Fibroblast of skin of left biceps (primary cell): ENCODE measurements at regions not wholly inside any gene's neighbourhood (a gene's known extent, or its start where the extent isn't known, plus 50 kb on each side); places are given as distances from the start of the nearest gene placed in this dataset.
A peak's percentile ranks its signal among the peaks of the same experiment; 100 is the strongest.
"Not testable (repeated sequence)": the region's sequence is repeated elsewhere in the genome, so short reads cannot be mapped to it uniquely, and the experiment has no call there.

Source experiments
- DNase-seq, 2 experiments: peaks; one replicate each; pipeline ENCODE4 v3.0.0-alpha.2; 2013; ENCODE audit warnings: low read depth in 2 of 2

- DNase-seq: no peak
These were observed 58.4 kb upstream of the PPP1R12A start for GRCh38 chr12:79993106-79993862.

- DNase-seq: no peak
These were observed 56.7 kb upstream of the PPP1R12A start for GRCh38 chr12:79991586-79991985.

GRCh38 chr12:79990509-79991338 lies 55.8 kb upstream of the PPP1R12A start:
- DNase-seq: not testable (repeated sequence)

GRCh38 chr12:79988368-79988767 lies 53.5 kb upstream of the PPP1R12A start:
- peak; percentile 25 to 29 for DNase-seq

- no peak for DNase-seq
These were observed 52.8 kb upstream of the PPP1R12A start for GRCh38 chr12:79987731-79988130.
